Body of pancreas (tissue), 4 donors: ENCODE measurements at regions not wholly inside any gene's neighbourhood (a gene's known extent, or its start where the extent isn't known, plus 50 kb on each side); places are given as distances from the start of the nearest gene placed in this dataset.

Source experiments
- CTCF ChIP-seq, 7 experiments: fragments of 450-650 bp in 4 of 7; fragments of 200-600 bp in 3 of 7; sonication (generic) in 3 of 7; IDR thresholded peaks; one replicate each; pipeline ENCODE4 v1.5.1; 2016 to 2019; ENCODE audit warnings: antibody characterized with exemption in 7 of 7
- POLR2A ChIP-seq, 3 donors: fragments of 450-650 bp; IDR thresholded peaks; one replicate each; pipeline ENCODE4 v1.6.1; 2016; ENCODE audit warnings: antibody characterized with exemption in 3 of 3, mild to moderate bottlenecking in 2 of 3

GRCh38 chr18:40651163-40651562 is 1303.9 kb upstream of the PIK3C3 start:
- TF ChIP-seq CTCF (IDR thresholded peaks at IDR 0.05) = no peak
- no peak for TF ChIP-seq POLR2A (IDR thresholded peaks at IDR 0.05)
